CD4-positive, alpha-beta T cell treated with Interferon alpha-2 for 1 hour (primary cell): ENCODE measurements at regions not wholly inside any gene's neighbourhood (a gene's known extent, or its start where the extent isn't known, plus 50 kb on each side); places are given as distances from the start of the nearest gene placed in this dataset.

ENCODE experiments used
- DNase-seq, 2 donors: peaks; one replicate each; pipeline ENCODE4 v3.0.0-alpha.2; 2020 to 2022

- no peak for DNase-seq
Measured at GRCh38 chr5:15012061-15012460, 140.5 kb upstream of the ANKH start.

GRCh38 chr5:15010936-15011335 is 139.4 kb upstream of the ANKH start:
- no peak for DNase-seq

GRCh38 chr5:15009420-15009819 is 137.8 kb upstream of the ANKH start:
- DNase-seq, result no peak

GRCh38 chr5:15008921-15009320 is 137.3 kb upstream of the ANKH start:
- no peak for DNase-seq

- no peak for DNase-seq
Measured at GRCh38 chr5:15008476-15008875, 136.9 kb upstream of the ANKH start.

- DNase-seq, result no peak
Measured at GRCh38 chr5:15007646-15008045, 136.1 kb upstream of the ANKH start.

GRCh38 chr5:15004506-15004905 is 132.9 kb upstream of the ANKH start:
- DNase-seq, result no peak

GRCh38 chr5:15003511-15003920 is 131.9 kb upstream of the ANKH start:
- peak; percentile 57 to 80 for DNase-seq

- no peak for DNase-seq
Measured at GRCh38 chr5:15002791-15003190, 131.2 kb upstream of the ANKH start.

GRCh38 chr5:15002173-15002572 is 130.6 kb upstream of the ANKH start:
- no peak for DNase-seq

- no peak for DNase-seq
Measured at GRCh38 chr5:15001517-15001916, 129.9 kb upstream of the ANKH start.

GRCh38 chr5:14998491-14998890 is 126.9 kb upstream of the ANKH start:
- peak in 1 of 2 donors; percentile 12 for DNase-seq

GRCh38 chr5:14996997-14997396 is 125.4 kb upstream of the ANKH start:
- peak; percentile 21 to 53 for DNase-seq

GRCh38 chr5:14995229-14995628 is 123.7 kb upstream of the ANKH start:
- DNase-seq, result no peak

GRCh38 chr5:14993459-14994133 is 122.0 kb upstream of the ANKH start:
- DNase-seq, result peak; percentile 39 to 58

- DNase-seq, result peak; percentile 84 to 87
Measured at GRCh38 chr5:14992751-14993458, 121.3 kb upstream of the ANKH start.

- DNase-seq, result no peak
Measured at GRCh38 chr5:14988223-14988622, 116.6 kb upstream of the ANKH start.

- no peak for DNase-seq
Measured at GRCh38 chr5:14986413-14986812, 114.8 kb upstream of the ANKH start.

- peak; percentile 13 to 24 for DNase-seq
Measured at GRCh38 chr5:14983666-14984441, 112.3 kb upstream of the ANKH start.

- no peak for DNase-seq
Measured at GRCh38 chr5:14980698-14981097, 109.1 kb upstream of the ANKH start.

- DNase-seq, result no peak
Measured at GRCh38 chr5:14977058-14977685, 105.6 kb upstream of the ANKH start.

- DNase-seq, result no peak
Measured at GRCh38 chr5:14976486-14976885, 104.9 kb upstream of the ANKH start.

GRCh38 chr5:14971873-14972272 is 100.3 kb upstream of the ANKH start:
- no peak for DNase-seq
